MCF 10A (cell line): ENCODE measurements at regions not wholly inside any gene's neighbourhood (a gene's known extent, or its start where the extent isn't known, plus 50 kb on each side); places are given as distances from the start of the nearest gene placed in this dataset.

Experiments
- BruUV-seq: library from RNA; stranded (reverse); fragments of 400-500 nt; replicated peaks from 2 replicates; lab custom pipeline; 2021; lab: Mats Ljungman, UMichigan
- CTCF ChIA-PET: fragments of 300-600 bp; sonication (Branson Sonifier 250); formaldehyde crosslinking; extraction: SDS; loops from one replicate; lab custom pipeline; 2021; ENCODE audit warnings: antibody characterized with exemption, inconsistent platforms; lab: Yijun Ruan, JAX
- POLR2A ChIA-PET: fragments of 300-600, 350-650 bp; sonication (Branson Sonifier 250); formaldehyde crosslinking; extraction: SDS; loops from one replicate; lab custom pipeline; 2020; ENCODE audit warnings: antibody characterized with exemption, inconsistent platforms; lab: Yijun Ruan, JAX
- DNase-seq: peaks from one replicate; pipeline ENCODE4 v3.0.0-alpha.2; 2018; ENCODE audit not compliant: unreplicated experiment
- H3K27ac Mint-ChIP-seq: one replicate; pipeline ENCODE4 v1.8.0; 2022; ENCODE audit warnings: mild to moderate bottlenecking, low read depth, mixed read lengths; ENCODE audit not compliant: unreplicated experiment
- H3K27me3 Mint-ChIP-seq: one replicate; pipeline ENCODE4 v1.8.0; 2022; ENCODE audit warnings: mixed read lengths; ENCODE audit not compliant: insufficient read depth, unreplicated experiment
- H3K36me3 Mint-ChIP-seq: one replicate; pipeline ENCODE4 v1.8.0; 2022; ENCODE audit warnings: mild to moderate bottlenecking, moderate library complexity, mixed read lengths; ENCODE audit not compliant: insufficient read depth, unreplicated experiment
- H3K4me1 Mint-ChIP-seq: one replicate; pipeline ENCODE4 v1.8.0; 2022; ENCODE audit warnings: mixed read lengths; ENCODE audit not compliant: insufficient read depth, unreplicated experiment
- H3K4me3 Mint-ChIP-seq: one replicate; pipeline ENCODE4 v1.8.0; 2022; ENCODE audit warnings: mild to moderate bottlenecking, moderate library complexity, mixed read lengths; ENCODE audit not compliant: unreplicated experiment
- H3K9me3 Mint-ChIP-seq: one replicate; pipeline ENCODE4 v1.8.0; 2022; ENCODE audit warnings: mixed read lengths; ENCODE audit not compliant: unreplicated experiment
- intact Hi-C: fragments of 100-400 bp; cut with micrococcal nuclease; formaldehyde crosslinking; loops from 2 replicates; pipeline ENCODE4 v1.14.1; 2022
- TF ChIP-seq, protein P1 (sequence below): fragments of 200-600 bp; IDR thresholded peaks from one replicate; pipeline ENCODE4 v1.8.0; 2022; ENCODE audit warnings: antibody characterized with exemption, mild to moderate bottlenecking; ENCODE audit not compliant: unreplicated experiment

DNA sequence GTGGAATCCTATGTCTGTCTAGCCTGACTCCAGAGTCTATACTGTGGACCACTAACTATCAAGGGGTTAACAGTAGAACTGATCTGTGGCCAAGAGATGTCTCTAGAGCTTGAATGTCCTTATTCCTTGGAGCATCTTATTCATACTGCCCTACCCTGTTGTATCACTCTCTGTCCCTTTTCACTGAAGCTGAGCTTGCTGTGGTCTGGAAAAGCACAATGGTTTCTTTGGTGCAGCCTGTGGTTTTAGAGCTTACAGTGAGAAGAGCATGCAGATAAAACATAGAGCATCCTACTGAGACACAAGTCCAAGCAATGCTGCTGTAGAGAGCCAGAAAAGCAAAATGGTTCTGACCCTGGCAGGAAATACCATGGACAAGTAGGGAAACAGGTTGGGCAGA, 367.0 kb upstream of the ATP2B1 start:
- H3K27ac Mint-ChIP-seq: no peak overlapping the region
- H3K4me1 Mint-ChIP-seq: no peaks in the 10 kb centered on the region
- peaks cover 11% of the 10 kb centered on the region for H3K27me3 Mint-ChIP-seq
- intact Hi-C loops: no loop called here
- DNase-seq: no peak
- ChIA-PET CTCF (interaction anchor here (1.2 to 1.3 kb wide), 2 partner anchors 11 to 369 kb away, joined by 3 to 5 read pairs; no protein-coding TSS in a partner anchor), POLR2A (no interaction called here)
- no peaks in the 10 kb centered on the region for H3K36me3 Mint-ChIP-seq
- BruUV-seq: no TSS peak
- TF ChIP-seq, protein P1, sequence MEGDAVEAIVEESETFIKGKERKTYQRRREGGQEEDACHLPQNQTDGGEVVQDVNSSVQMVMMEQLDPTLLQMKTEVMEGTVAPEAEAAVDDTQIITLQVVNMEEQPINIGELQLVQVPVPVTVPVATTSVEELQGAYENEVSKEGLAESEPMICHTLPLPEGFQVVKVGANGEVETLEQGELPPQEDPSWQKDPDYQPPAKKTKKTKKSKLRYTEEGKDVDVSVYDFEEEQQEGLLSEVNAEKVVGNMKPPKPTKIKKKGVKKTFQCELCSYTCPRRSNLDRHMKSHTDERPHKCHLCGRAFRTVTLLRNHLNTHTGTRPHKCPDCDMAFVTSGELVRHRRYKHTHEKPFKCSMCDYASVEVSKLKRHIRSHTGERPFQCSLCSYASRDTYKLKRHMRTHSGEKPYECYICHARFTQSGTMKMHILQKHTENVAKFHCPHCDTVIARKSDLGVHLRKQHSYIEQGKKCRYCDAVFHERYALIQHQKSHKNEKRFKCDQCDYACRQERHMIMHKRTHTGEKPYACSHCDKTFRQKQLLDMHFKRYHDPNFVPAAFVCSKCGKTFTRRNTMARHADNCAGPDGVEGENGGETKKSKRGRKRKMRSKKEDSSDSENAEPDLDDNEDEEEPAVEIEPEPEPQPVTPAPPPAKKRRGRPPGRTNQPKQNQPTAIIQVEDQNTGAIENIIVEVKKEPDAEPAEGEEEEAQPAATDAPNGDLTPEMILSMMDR: no peak
- no peak overlapping the region for H3K4me3 Mint-ChIP-seq
- H3K9me3 Mint-ChIP-seq: peaks cover 8% of the 10 kb centered on the region

DNA sequence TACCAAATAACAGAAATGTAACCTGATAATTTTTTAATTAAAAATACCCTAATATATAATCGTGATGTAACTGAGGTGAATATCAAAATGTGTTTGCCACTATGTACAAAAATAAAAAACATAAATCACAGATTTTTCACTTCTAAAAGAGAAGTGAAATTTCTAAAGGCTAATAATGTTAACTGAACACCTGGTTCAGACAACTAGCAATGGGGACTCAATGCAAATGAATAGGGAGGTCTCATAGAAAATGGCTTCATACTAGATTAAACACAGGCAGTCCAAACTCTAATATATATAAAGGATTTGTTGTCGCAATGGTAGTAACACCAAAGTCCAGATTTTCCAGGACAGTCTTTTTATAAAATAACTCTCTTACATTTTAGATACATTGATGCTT, 365.4 kb upstream of the ATP2B1 start:
- intact Hi-C loops: no loop called here
- H3K4me1 Mint-ChIP-seq: no peaks in the 10 kb centered on the region
- no TSS peak for BruUV-seq
- no peak overlapping the region for H3K27ac Mint-ChIP-seq
- no peak for DNase-seq
- TF ChIP-seq, protein P1: no peak
- no peak overlapping the region for H3K4me3 Mint-ChIP-seq
- POLR2A ChIA-PET: no interaction called here
- peaks cover 11% of the 10 kb centered on the region for H3K27me3 Mint-ChIP-seq
- no peaks in the 10 kb centered on the region for H3K36me3 Mint-ChIP-seq
- CTCF ChIA-PET: no interaction called here
- H3K9me3 Mint-ChIP-seq: peaks cover 8% of the 10 kb centered on the region

- no TSS peak for BruUV-seq
- no peak for DNase-seq
- TF ChIP-seq, protein P1: no peak
- ChIA-PET POLR2A (no interaction called here), CTCF (no interaction called here)
- H3K36me3 Mint-ChIP-seq: no peaks in the 10 kb centered on the region
- H3K4me3 Mint-ChIP-seq: no peak overlapping the region
- peaks cover 11% of the 10 kb centered on the region for H3K27me3 Mint-ChIP-seq
- intact Hi-C loops: no loop called here
- no peak overlapping the region for H3K27ac Mint-ChIP-seq
- H3K4me1 Mint-ChIP-seq: no peaks in the 10 kb centered on the region
- peaks cover 8% of the 10 kb centered on the region for H3K9me3 Mint-ChIP-seq
These were observed 363.4 kb upstream of the ATP2B1 start for GRCh38 chr12:90071996-90072395.

- Mint-ChIP-seq H3K27me3 (peaks cover 4% of the 10 kb centered on the region), H3K4me3 (no peak overlapping the region), H3K4me1 (no peaks in the 10 kb centered on the region), H3K27ac (no peak overlapping the region), H3K36me3 (no peaks in the 10 kb centered on the region), H3K9me3 (peaks cover 3% of the 10 kb centered on the region)
- no TSS peak for BruUV-seq
- intact Hi-C loops: no loop called here
- no peak for DNase-seq
- TF ChIP-seq, protein P1: no peak
- ChIA-PET POLR2A (no interaction called here), CTCF (no interaction called here)
These were observed 361.1 kb upstream of the ATP2B1 start for GRCh38 chr12:90069711-90070110.
